ENCODE measurements at regions not wholly inside any gene's neighbourhood (a gene's known extent, or its start where the extent isn't known, plus 50 kb on each side); places are given as distances from the start of the nearest gene placed in this dataset.

DNA sequence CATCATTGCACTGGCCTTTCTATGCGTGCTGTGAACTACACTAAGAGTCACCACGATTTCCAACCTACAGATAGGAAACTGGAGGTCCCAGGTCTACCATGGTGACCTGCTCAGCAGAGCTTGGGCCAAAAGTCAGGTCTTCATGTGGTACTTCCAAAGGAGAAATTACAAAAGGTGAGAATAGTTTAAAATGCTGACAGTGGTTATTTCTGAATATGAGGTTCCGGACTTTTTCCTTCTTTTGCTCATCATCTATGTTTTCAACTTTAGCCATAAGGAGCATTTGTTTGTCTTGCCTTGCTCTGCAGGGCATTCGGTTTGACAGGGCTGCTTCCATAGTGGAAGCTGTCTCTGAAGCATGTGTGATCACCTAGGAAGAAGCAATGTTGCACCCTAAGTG is 282.1 kb upstream of the IRX1 start:
- DNase-seq, result no peak
- Histone ChIP-seq H3K9me3 (no peaks in the 10 kb centered on the region), H3K27me3 (no peaks in the 10 kb centered on the region), H3K27ac (no peak overlapping the region), H3K4me3 (no peak overlapping the region), H3K36me3 (no peaks in the 10 kb centered on the region), H3K4me1 (no peaks in the 10 kb centered on the region)
- TF ChIP-seq, protein P1, sequence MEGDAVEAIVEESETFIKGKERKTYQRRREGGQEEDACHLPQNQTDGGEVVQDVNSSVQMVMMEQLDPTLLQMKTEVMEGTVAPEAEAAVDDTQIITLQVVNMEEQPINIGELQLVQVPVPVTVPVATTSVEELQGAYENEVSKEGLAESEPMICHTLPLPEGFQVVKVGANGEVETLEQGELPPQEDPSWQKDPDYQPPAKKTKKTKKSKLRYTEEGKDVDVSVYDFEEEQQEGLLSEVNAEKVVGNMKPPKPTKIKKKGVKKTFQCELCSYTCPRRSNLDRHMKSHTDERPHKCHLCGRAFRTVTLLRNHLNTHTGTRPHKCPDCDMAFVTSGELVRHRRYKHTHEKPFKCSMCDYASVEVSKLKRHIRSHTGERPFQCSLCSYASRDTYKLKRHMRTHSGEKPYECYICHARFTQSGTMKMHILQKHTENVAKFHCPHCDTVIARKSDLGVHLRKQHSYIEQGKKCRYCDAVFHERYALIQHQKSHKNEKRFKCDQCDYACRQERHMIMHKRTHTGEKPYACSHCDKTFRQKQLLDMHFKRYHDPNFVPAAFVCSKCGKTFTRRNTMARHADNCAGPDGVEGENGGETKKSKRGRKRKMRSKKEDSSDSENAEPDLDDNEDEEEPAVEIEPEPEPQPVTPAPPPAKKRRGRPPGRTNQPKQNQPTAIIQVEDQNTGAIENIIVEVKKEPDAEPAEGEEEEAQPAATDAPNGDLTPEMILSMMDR (IDR thresholded peaks at IDR 0.05), result no peak
- TF ChIP-seq POLR2A (IDR thresholded peaks at IDR 0.05), result no peak
- intact Hi-C loops (cut with DNase I; ENCODE audit: low total_unique reads), result no loop called here

DNA sequence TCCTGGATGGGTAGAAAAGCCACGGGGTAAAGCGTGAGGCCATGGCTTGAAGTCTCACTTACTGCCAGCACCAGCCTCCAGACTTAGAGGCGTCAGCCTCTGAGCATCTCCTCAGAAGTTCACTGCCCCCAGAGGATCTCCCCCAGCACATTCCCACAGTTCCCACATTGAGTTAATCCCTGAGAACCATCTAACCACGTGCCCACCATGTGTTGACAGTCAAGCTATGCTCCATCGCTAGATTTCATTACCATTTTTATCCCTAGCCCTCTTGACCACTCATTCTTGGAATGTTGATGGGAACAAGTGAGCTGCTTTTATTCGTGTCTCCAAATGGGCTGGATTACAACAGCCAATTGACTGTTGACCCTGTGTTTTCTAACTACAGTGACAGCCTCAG is 283.3 kb upstream of the IRX1 start:
- DNase-seq, result no peak
- Histone ChIP-seq H3K36me3 (no peaks in the 10 kb centered on the region), H3K4me3 (no peak overlapping the region), H3K27me3 (no peaks in the 10 kb centered on the region), H3K27ac (no peak overlapping the region), H3K4me1 (no peaks in the 10 kb centered on the region), H3K9me3 (no peaks in the 10 kb centered on the region)
- intact Hi-C loops (cut with DNase I; ENCODE audit: low total_unique reads), result no loop called here
- TF ChIP-seq POLR2A (IDR thresholded peaks at IDR 0.05), result no peak
- TF ChIP-seq, protein P1 (IDR thresholded peaks at IDR 0.05), result no peak

DNA sequence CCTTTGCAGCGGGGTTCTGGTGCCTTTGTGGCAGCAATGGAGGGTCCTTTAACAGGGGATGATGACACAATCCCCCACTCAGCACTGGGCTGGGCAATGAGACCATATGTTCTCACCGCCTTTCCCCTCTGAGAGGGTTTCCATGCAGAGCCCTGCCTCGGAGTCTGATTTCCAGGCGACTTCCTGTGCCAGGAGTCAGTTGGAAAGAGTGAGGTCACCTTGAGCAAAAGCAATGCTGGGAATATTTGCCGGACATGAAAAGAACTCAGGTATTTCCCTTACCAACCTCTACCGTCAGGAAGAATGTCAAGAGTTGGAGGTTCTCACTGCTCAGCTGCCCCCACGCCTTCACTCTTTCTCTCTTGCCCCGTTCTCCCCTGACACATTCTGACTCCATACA is 284.2 kb upstream of the IRX1 start:
- H3K4me3 ChIP-seq, result no peak overlapping the region
- H3K27me3 ChIP-seq, result no peaks in the 10 kb centered on the region
- no peaks in the 10 kb centered on the region for H3K36me3 ChIP-seq
- H3K4me1 ChIP-seq, result no peaks in the 10 kb centered on the region
- H3K27ac ChIP-seq, result no peak overlapping the region
- no peaks in the 10 kb centered on the region for H3K9me3 ChIP-seq
- DNase-seq, result no peak
- intact Hi-C loops (cut with DNase I; ENCODE audit: low total_unique reads), result no loop called here
- TF ChIP-seq POLR2A (IDR thresholded peaks at IDR 0.05), result no peak
- TF ChIP-seq, protein P1 (IDR thresholded peaks at IDR 0.05), result no peak

DNA sequence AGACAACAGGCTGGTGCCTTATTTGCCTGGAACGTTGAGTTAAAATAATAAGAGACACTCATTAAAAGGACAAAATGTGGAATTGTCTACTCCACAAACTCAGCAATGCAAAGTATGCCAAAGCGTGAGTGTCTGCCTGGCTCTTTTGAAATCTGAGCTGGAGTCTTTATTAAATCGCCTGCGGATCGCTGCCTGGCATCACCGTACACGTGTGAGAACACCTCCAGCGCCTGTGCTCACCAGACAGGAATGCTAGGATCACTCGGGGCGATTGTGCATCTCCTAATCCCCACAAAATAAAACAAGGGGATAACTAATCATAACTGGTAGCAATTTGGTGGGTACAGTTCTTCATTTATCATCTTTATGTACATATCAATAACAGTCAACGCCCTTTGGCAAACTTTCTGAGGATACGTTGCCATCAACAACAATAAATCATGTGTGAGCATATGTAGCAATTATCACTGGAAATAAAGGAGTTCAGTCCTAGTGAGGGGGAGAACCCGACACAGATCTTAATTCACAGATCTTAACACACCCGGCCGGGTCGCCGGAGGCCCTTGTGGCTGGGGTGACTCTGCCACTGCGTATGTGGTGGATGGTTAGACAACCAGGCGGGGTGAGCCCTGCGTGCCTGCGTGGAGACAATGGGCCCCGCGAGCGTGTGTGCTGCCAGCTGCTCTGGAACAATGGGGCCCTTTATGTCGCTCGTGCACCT is 284.9 kb upstream of the IRX1 start:
- no peaks in the 10 kb centered on the region for H3K36me3 ChIP-seq
- no peaks in the 10 kb centered on the region for H3K27me3 ChIP-seq
- H3K4me1 ChIP-seq, result no peaks in the 10 kb centered on the region
- DNase-seq, result no peak
- H3K4me3 ChIP-seq, result no peak overlapping the region
- H3K9me3 ChIP-seq, result no peaks in the 10 kb centered on the region
- TF ChIP-seq, protein P1 (IDR thresholded peaks at IDR 0.05), result no peak
- no peak for TF ChIP-seq POLR2A (IDR thresholded peaks at IDR 0.05)
- intact Hi-C loops (cut with DNase I; ENCODE audit: low total_unique reads), result no loop called here
- no peak overlapping the region for H3K27ac ChIP-seq

DNA sequence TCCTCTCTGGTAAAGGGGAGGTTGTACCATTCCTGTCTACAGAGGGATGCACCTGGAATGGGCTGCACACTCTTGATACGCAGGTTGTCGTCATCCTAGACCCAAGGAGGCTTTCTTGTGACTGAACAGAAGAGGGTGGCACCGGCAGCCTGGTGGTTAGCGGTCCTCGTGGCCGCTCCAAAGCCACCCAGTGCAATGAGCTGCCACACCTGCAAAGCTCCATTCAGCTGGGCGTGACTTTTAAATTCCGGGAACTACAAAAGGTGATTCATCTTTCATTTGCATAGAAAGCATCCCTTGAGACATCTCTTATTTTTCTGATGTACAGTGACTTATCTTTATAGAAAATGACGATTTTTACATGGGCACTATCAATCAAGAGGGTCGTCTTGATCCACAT is 286.1 kb upstream of the IRX1 start:
- Histone ChIP-seq H3K4me3 (no peak overlapping the region), H3K27ac (no peak overlapping the region), H3K36me3 (no peaks in the 10 kb centered on the region), H3K4me1 (no peaks in the 10 kb centered on the region), H3K9me3 (no peaks in the 10 kb centered on the region), H3K27me3 (no peaks in the 10 kb centered on the region)
- no peak for TF ChIP-seq POLR2A (IDR thresholded peaks at IDR 0.05)
- TF ChIP-seq, protein P1 (IDR thresholded peaks at IDR 0.05), result no peak
- DNase-seq, result no peak
- intact Hi-C loops (cut with DNase I; ENCODE audit: low total_unique reads), result no loop called here
